ENCODE measurements at regions not wholly inside any gene's neighbourhood (a gene's known extent, or its start where the extent isn't known, plus 50 kb on each side); places are given as distances from the start of the nearest gene placed in this dataset.

GRCh38 chr12:62128175-62128975 is 131.8 kb upstream of the USP15 start:
- DNase-seq (ENCODE audit: low read depth in 2 of 2), result no peak
- no peak overlapping the region for H3K4me2 ChIP-seq (ENCODE audit: extremely low read depth, insufficient read depth, low read length)
- H4K20me1 ChIP-seq (ENCODE audit: control insufficient read depth, extremely low read depth, insufficient read depth, low read length), result no peaks in the 10 kb centered on the region
- TF ChIP-seq EZH2 (IDR thresholded peaks at IDR 0.05; ENCODE audit: low read length, missing control alignments) (no peak), CTCF (conservative IDR thresholded peaks at IDR 0.05 in 1 of 2, IDR thresholded peaks at IDR 0.05 in 1 of 2; ENCODE audit: low read depth in 1 of 2, low read length in 2 of 2) (no peak)
- no peak overlapping the region for H3K4me3 ChIP-seq (replicated peaks in 1 of 4; ENCODE audit: control extremely low read depth in 1 of 4, insufficient read depth in 1 of 4, low read depth in 3 of 4, low read length in 4 of 4)
- H3K36me3 ChIP-seq (ENCODE audit: control insufficient read depth, insufficient read depth, low read length), result no peaks in the 10 kb centered on the region
- H3K9me3 ChIP-seq (ENCODE audit: control insufficient read depth, insufficient read depth, low read depth, low read length), result no peaks in the 10 kb centered on the region
- H3K9ac ChIP-seq (ENCODE audit: insufficient read depth, low read length), result no peak overlapping the region
- H3K4me1 ChIP-seq (ENCODE audit: control insufficient read depth, extremely low read depth, insufficient read depth, low read length), result no peaks in the 10 kb centered on the region
- no peak overlapping the region for H3K27ac ChIP-seq (ENCODE audit: insufficient read depth, low read length)
- H3K79me2 ChIP-seq (ENCODE audit: control insufficient read depth, insufficient read depth, low read length), result no peaks in the 10 kb centered on the region
- no peak overlapping the region for H2AFZ ChIP-seq (ENCODE audit: low read length)
- no peaks in the 10 kb centered on the region for H3K27me3 ChIP-seq (ENCODE audit: control insufficient read depth, insufficient read depth, low read length)

- no peaks in the 10 kb centered on the region for H3K36me3 ChIP-seq (ENCODE audit: control insufficient read depth, insufficient read depth, low read length)
- H4K20me1 ChIP-seq (ENCODE audit: control insufficient read depth, extremely low read depth, insufficient read depth, low read length), result no peaks in the 10 kb centered on the region
- H3K4me1 ChIP-seq (ENCODE audit: control insufficient read depth, extremely low read depth, insufficient read depth, low read length), result no peaks in the 10 kb centered on the region
- no peak for DNase-seq (ENCODE audit: low read depth in 2 of 2)
- no peaks in the 10 kb centered on the region for H3K79me2 ChIP-seq (ENCODE audit: control insufficient read depth, insufficient read depth, low read length)
- no peaks in the 10 kb centered on the region for H3K27me3 ChIP-seq (ENCODE audit: control insufficient read depth, insufficient read depth, low read length)
- no peak overlapping the region for H3K27ac ChIP-seq (ENCODE audit: insufficient read depth, low read length)
- no peak overlapping the region for H3K4me3 ChIP-seq (replicated peaks in 1 of 4; ENCODE audit: control extremely low read depth in 1 of 4, insufficient read depth in 1 of 4, low read depth in 3 of 4, low read length in 4 of 4)
- H3K9me3 ChIP-seq (ENCODE audit: control insufficient read depth, insufficient read depth, low read depth, low read length), result no peaks in the 10 kb centered on the region
- H3K9ac ChIP-seq (ENCODE audit: insufficient read depth, low read length), result no peak overlapping the region
- no peak overlapping the region for H3K4me2 ChIP-seq (ENCODE audit: extremely low read depth, insufficient read depth, low read length)
- TF ChIP-seq EZH2 (IDR thresholded peaks at IDR 0.05; ENCODE audit: low read length, missing control alignments) (no peak), CTCF (conservative IDR thresholded peaks at IDR 0.05 in 1 of 2, IDR thresholded peaks at IDR 0.05 in 1 of 2; ENCODE audit: low read depth in 1 of 2, low read length in 2 of 2) (no peak)
- no peak overlapping the region for H2AFZ ChIP-seq (ENCODE audit: low read length)
These were observed 130.9 kb upstream of the USP15 start for GRCh38 chr12:62129291-62129690.

- Histone ChIP-seq H3K27me3 (ENCODE audit: control insufficient read depth, insufficient read depth, low read length) (no peaks in the 10 kb centered on the region), H3K9me3 (ENCODE audit: control insufficient read depth, insufficient read depth, low read depth, low read length) (no peaks in the 10 kb centered on the region), H2AFZ (ENCODE audit: low read length) (no peak overlapping the region), H4K20me1 (ENCODE audit: control insufficient read depth, extremely low read depth, insufficient read depth, low read length) (no peaks in the 10 kb centered on the region), H3K4me2 (ENCODE audit: extremely low read depth, insufficient read depth, low read length) (no peak overlapping the region), H3K4me3 (replicated peaks in 1 of 4; ENCODE audit: control extremely low read depth in 1 of 4, insufficient read depth in 1 of 4, low read depth in 3 of 4, low read length in 4 of 4) (no peak overlapping the region), H3K27ac (ENCODE audit: insufficient read depth, low read length) (no peak overlapping the region), H3K9ac (ENCODE audit: insufficient read depth, low read length) (no peak overlapping the region), H3K36me3 (ENCODE audit: control insufficient read depth, insufficient read depth, low read length) (no peaks in the 10 kb centered on the region), H3K79me2 (ENCODE audit: control insufficient read depth, insufficient read depth, low read length) (no peaks in the 10 kb centered on the region), H3K4me1 (ENCODE audit: control insufficient read depth, extremely low read depth, insufficient read depth, low read length) (no peaks in the 10 kb centered on the region)
- TF ChIP-seq EZH2 (IDR thresholded peaks at IDR 0.05; ENCODE audit: low read length, missing control alignments) (no peak), CTCF (conservative IDR thresholded peaks at IDR 0.05 in 1 of 2, IDR thresholded peaks at IDR 0.05 in 1 of 2; ENCODE audit: low read depth in 1 of 2, low read length in 2 of 2) (no peak)
- DNase-seq (ENCODE audit: low read depth in 2 of 2), result no peak
These were observed 129.8 kb upstream of the USP15 start for GRCh38 chr12:62130402-62130801.

All from fibroblast of lung (primary cell).